PC-9 (cell line): ENCODE measurements at regions not wholly inside any gene's neighbourhood (a gene's known extent, or its start where the extent isn't known, plus 50 kb on each side); places are given as distances from the start of the nearest gene placed in this dataset.

ENCODE experiments used
- CTCF ChIP-seq: fragments of 200-600 bp; sonication (generic); conservative IDR thresholded peaks from 2 replicates; pipeline ENCODE4 v1.6.1; 2017; ENCODE audit warnings: mixed run types, antibody characterized with exemption, mild to moderate bottlenecking, moderate library complexity
- EZH2 ChIP-seq: fragments of 200-600 bp; sonication (generic); IDR thresholded peaks from 2 replicates; pipeline ENCODE4 v1.8.0; 2017; ENCODE audit warnings: antibody characterized with exemption, low read depth

- TF ChIP-seq CTCF (no peak), EZH2 (no peak)
Observed at GRCh38 chr2:155023674-155024073, 325.2 kb downstream of the KCNJ3 start.
